CD4-positive, alpha-beta memory T cell (primary cell): ENCODE measurements at regions not wholly inside any gene's neighbourhood (a gene's known extent, or its start where the extent isn't known, plus 50 kb on each side); places are given as distances from the start of the nearest gene placed in this dataset.
"Not testable (repeated sequence)": the region's sequence is repeated elsewhere in the genome, so short reads cannot be mapped to it uniquely, and the experiment has no call there.

Source experiments
- CTCF ChIA-PET: fragments of 350-600 bp; sonication (Branson Sonifier 250); formaldehyde crosslinking; loops from one replicate; lab custom pipeline; 2021; ENCODE audit warnings: inconsistent platforms; ENCODE audit not compliant: partially characterized antibody; lab: Charles Lee
- POLR2A ChIA-PET: fragments of 350-600 bp; sonication (Branson Sonifier 250); formaldehyde crosslinking; loops from one replicate; lab custom pipeline; 2021; ENCODE audit not compliant: partially characterized antibody; lab: Charles Lee
- DNase-seq, 5 donors: peaks; one replicate each; pipeline versions ENCODE4 v3.0.0 to v3.0.0-alpha.2; 2020 to 2022; ENCODE audit warnings: mixed read lengths in 1 of 5
- H3K27ac ChIP-seq: one replicate; pipeline ENCODE4 v1.7.0; 2013; ENCODE audit warnings: low read depth, low read length
- H3K27me3 ChIP-seq: 2 replicates; pipeline ENCODE4 v1.7.0; 2013; ENCODE audit warnings: mild to moderate bottlenecking, low read length, moderate library complexity; ENCODE audit not compliant: insufficient read depth
- H3K36me3 ChIP-seq: 2 replicates; pipeline ENCODE4 v1.7.0; 2013; ENCODE audit warnings: mild to moderate bottlenecking, low read length, moderate library complexity; ENCODE audit not compliant: insufficient read depth
- H3K4me1 ChIP-seq: 2 replicates; pipeline ENCODE4 v1.7.0; 2013; ENCODE audit warnings: mild to moderate bottlenecking, low read length, moderate library complexity; ENCODE audit not compliant: insufficient read depth
- H3K4me3 ChIP-seq, 2 donors: one replicate each; pipeline ENCODE4 v1.7.0; 2013; ENCODE audit warnings: low read length in 2 of 2, mild to moderate bottlenecking in 1 of 2
- H3K9me3 ChIP-seq, 2 donors: one replicate each; pipeline ENCODE4 v1.7.0; 2013; ENCODE audit warnings: low read length in 2 of 2, control low read depth in 1 of 2; ENCODE audit not compliant: control insufficient read depth in 1 of 2
- H3K27ac Mint-ChIP-seq, 7 donors: one replicate each; pipeline ENCODE4 v1.8.0; 2020 to 2021; ENCODE audit warnings: mixed read lengths in 7 of 7, mild to moderate bottlenecking in 6 of 7, inconsistent platforms in 3 of 7, moderate library complexity in 3 of 7
- H3K27me3 Mint-ChIP-seq, 2 donors: one replicate each; pipeline ENCODE4 v1.8.0; 2020 to 2021; ENCODE audit warnings: mixed read lengths in 2 of 2
- H3K36me3 Mint-ChIP-seq, 2 donors: one replicate each; pipeline ENCODE4 v1.8.0; 2020 to 2021; ENCODE audit warnings: mixed read lengths in 2 of 2, inconsistent platforms in 1 of 2, mild to moderate bottlenecking in 1 of 2
- H3K4me1 Mint-ChIP-seq, 4 donors: one replicate each; pipeline ENCODE4 v1.8.0; 2020 to 2021; ENCODE audit warnings: mixed read lengths in 4 of 4, mild to moderate bottlenecking in 1 of 4
- H3K4me3 Mint-ChIP-seq, 8 donors: one replicate each; pipeline ENCODE4 v1.8.0; 2020 to 2021; ENCODE audit warnings: mixed read lengths in 8 of 8, mild to moderate bottlenecking in 7 of 8, moderate library complexity in 6 of 8, inconsistent platforms in 3 of 8
- H3K9me3 Mint-ChIP-seq, 8 donors: one replicate each; pipeline ENCODE4 v1.8.0; 2020 to 2021; ENCODE audit warnings: mixed read lengths in 8 of 8, mild to moderate bottlenecking in 5 of 8, inconsistent platforms in 3 of 8, moderate library complexity in 1 of 8
- intact Hi-C: fragments of 100-400 bp; cut with micrococcal nuclease; formaldehyde crosslinking; loops from one replicate; pipeline ENCODE4 v1.15.1; 2023

DNA sequence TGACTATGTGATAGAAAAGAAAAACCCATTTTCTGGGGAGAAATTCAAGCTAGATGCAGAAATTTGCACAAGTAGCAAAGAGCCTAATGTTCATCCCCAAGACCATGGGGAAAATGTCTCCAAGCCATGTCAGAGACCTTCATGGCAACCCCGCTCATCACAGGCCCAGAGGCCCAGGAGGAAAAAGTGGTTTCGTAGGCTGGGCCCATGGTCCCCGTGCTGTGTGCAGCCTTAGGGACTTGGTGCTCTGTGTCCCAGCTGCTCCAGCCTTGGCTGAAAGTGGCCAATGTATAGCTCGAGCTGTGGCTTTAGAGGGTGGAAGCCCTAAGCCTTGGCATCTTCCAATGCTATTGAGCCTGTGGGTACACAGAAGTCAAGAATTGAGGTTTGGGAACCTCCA is 711.2 kb upstream of the ZNF608 start:
- H3K4me1 Mint-ChIP-seq, result no peaks in the 10 kb centered on the region
- CTCF ChIA-PET, result no interaction called here
- peaks cover 8 to 40% (median 13%) of the 10 kb centered on the region in 8 donors for H3K9me3 Mint-ChIP-seq

DNA sequence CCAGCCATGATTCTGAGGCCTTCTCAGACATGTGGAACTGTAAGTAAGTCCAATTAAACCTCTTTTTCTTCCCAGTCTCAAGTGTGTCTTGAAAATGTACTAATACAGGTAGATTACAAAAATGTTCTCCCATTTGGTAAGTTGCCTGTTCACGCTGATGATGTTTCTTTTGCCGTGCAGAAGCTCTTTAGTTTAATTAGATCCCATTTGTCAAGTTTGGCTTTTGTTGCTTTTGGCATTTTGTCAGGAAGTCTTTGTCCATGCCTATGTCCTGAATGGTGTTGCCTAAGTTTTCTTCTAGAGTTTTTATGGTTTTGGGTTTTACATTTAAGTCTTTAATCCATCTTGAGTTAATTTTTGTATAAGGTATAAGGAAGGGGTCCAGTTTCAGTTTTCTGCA is 712.5 kb upstream of the ZNF608 start:
- H3K9me3 ChIP-seq, H3K36me3 Mint-ChIP-seq, CTCF ChIA-PET, intact Hi-C loops, H3K4me3 Mint-ChIP-seq, DNase-seq, H3K27ac ChIP-seq, POLR2A ChIA-PET, H3K27ac Mint-ChIP-seq, H3K4me1 Mint-ChIP-seq, H3K4me1 ChIP-seq, H3K4me3 ChIP-seq, H3K27me3 Mint-ChIP-seq, H3K27me3 ChIP-seq, H3K36me3 ChIP-seq: not testable (repeated sequence)
- H3K9me3 Mint-ChIP-seq, result peaks cover 5 to 29% (median 11%) of the 10 kb centered on the region in 8 donors

More for the DNA sequence above, 711.2 kb upstream of the ZNF608 start:
- Mint-ChIP-seq H3K27ac (no peak overlapping the region), H3K27me3 (no peaks in the 10 kb centered on the region), H3K4me3 (no peak overlapping the region), H3K36me3 (no peaks in the 10 kb centered on the region)
- Histone ChIP-seq H3K36me3 (no peaks in the 10 kb centered on the region), H3K4me3 (no peak overlapping the region), H3K9me3 (no peaks in the 10 kb centered on the region), H3K4me1 (no peaks in the 10 kb centered on the region), H3K27me3 (no peaks in the 10 kb centered on the region), H3K27ac (no peak overlapping the region)
- intact Hi-C loops, result no loop called here
- no peak for DNase-seq
- POLR2A ChIA-PET, result no interaction called here

DNA sequence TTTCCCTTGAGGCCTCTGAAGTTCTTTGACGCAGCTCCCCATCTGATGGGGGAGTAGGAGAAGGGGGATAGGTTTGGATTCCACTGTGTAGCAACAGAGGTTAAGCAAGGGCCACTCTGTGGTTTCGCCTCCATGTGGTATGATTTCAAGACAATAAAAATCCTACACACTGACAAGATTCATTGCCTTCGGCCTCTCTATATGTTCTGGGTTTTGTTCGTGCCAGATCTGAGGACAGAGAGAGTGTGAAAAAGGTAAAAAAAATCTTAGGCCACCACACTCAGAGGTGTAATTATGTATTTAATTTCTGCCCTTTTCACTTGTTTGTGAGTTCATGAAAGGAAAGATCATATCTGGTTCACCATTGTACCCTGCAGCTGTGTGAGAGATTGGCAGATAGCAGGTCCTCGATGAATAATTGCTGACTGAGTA is 715.2 kb upstream of the ZNF608 start:
- Histone ChIP-seq H3K4me1 (no peaks in the 10 kb centered on the region), H3K27me3 (no peaks in the 10 kb centered on the region), H3K9me3 (no peaks in the 10 kb centered on the region), H3K27ac (no peak overlapping the region), H3K4me3 (no peak overlapping the region), H3K36me3 (no peaks in the 10 kb centered on the region)
- Mint-ChIP-seq H3K27ac (no peak overlapping the region), H3K4me3 (no peak overlapping the region), H3K36me3 (no peaks in the 10 kb centered on the region), H3K9me3 (peaks cover 5 to 16% (median 8%) of the 10 kb centered on the region in 8 donors), H3K27me3 (no peaks in the 10 kb centered on the region), H3K4me1 (no peaks in the 10 kb centered on the region)
- ChIA-PET CTCF (no interaction called here), POLR2A (no interaction called here)
- no peak for DNase-seq
- intact Hi-C loops, result no loop called here

DNA sequence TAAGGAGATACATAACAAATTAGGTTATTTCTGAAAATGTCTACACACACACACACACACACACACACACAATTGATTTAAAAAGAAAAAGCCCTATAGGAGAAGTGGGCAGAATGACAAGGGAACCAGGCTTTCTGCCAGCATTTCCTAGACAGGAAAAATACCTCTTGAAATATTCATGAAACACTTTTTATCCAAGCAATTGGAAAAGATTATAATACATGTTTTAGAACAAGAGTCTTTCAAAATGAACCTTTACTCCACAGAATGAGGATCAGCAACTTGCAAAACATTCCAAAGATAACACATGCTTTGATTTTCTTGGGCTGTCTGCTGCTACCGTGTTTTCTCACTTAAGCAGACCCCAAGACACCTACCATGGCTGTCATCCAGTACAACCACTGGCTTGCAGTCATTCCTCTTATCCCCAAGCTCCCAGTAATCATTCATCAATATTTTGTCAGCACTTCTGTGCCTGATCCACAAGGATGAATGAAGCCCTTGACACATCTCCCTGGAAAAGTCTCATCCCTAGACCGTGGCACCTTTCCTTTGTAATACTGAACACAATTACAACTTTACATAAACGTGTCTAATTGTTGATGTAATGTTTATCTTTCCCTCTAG is 717.1 kb upstream of the ZNF608 start:
- Histone ChIP-seq H3K27me3 (no peaks in the 10 kb centered on the region), H3K4me1 (no peaks in the 10 kb centered on the region), H3K27ac (no peak overlapping the region), H3K36me3 (no peaks in the 10 kb centered on the region), H3K4me3 (no peak overlapping the region), H3K9me3 (no peaks in the 10 kb centered on the region)
- Mint-ChIP-seq H3K9me3 (peaks cover 0 to 13% (median 6%) of the 10 kb centered on the region in 8 donors), H3K27ac (no peak overlapping the region), H3K4me1 (no peaks in the 10 kb centered on the region), H3K36me3 (no peaks in the 10 kb centered on the region), H3K4me3 (no peak overlapping the region), H3K27me3 (no peaks in the 10 kb centered on the region)
- DNase-seq, result no peak
- intact Hi-C loops, result no loop called here
- ChIA-PET POLR2A (no interaction called here), CTCF (no interaction called here)

DNA sequence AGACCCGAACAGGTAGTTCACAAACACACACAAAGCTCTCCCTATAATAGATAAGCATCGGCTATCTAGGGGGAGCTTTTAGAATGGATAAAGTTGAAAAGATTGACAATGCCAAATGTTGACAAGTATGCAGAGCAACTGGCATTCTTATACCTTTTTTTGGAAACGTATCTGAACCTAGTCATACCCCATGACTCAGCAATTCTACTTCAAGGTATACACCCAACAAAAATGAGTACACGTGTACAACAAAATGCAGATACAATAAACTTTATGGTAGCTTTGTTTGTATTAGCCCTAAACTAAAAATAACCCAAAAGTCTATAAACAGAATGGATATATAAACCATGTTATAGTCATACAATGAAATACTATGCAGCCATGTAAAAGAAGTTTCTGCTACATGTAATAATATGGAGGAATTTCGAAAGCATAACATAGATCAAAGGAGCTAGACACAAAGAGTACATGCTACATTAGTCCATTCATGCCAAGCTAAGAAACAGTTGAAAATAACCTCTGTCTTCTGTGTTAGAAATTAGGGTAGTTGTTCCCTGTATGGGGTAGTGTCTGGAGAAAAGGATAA is 718.5 kb upstream of the ZNF608 start:
- Histone ChIP-seq H3K27ac (no peak overlapping the region), H3K27me3 (no peaks in the 10 kb centered on the region), H3K9me3 (no peaks in the 10 kb centered on the region), H3K36me3 (no peaks in the 10 kb centered on the region), H3K4me1 (no peaks in the 10 kb centered on the region), H3K4me3 (no peak overlapping the region)
- H3K9me3 Mint-ChIP-seq, result peaks cover 0 to 10% (median 5%) of the 10 kb centered on the region in 8 donors
- H3K4me3 Mint-ChIP-seq, result no peak overlapping the region
- DNase-seq, result no peak
- H3K27ac Mint-ChIP-seq, result no peak overlapping the region
- H3K27me3 Mint-ChIP-seq, result no peaks in the 10 kb centered on the region
- intact Hi-C loops, result no loop called here
- ChIA-PET POLR2A (no interaction called here), CTCF (no interaction called here)
- no peaks in the 10 kb centered on the region for H3K4me1 Mint-ChIP-seq
- H3K36me3 Mint-ChIP-seq, result no peaks in the 10 kb centered on the region

DNA sequence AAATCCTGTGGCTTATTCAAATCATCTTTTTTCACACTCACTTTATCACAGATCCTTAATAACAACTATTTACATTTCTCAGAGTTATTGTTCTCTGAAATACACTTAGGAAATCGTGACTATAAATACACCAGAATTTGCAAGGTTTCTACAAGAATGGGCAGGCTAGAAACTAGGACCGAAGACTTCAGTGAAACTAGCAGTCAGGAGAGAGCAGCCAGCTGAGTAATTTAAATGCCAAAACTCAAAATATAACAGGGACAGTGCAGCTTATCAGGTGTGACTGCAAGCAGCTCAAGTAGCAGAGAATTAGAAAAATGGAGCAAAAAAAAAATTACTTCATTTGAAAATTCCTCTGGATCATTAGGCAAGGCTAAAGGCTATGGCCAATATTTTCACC is 719.3 kb upstream of the ZNF608 start:
- Histone ChIP-seq H3K9me3 (no peaks in the 10 kb centered on the region), H3K4me1 (no peaks in the 10 kb centered on the region), H3K4me3 (no peak overlapping the region), H3K27me3 (no peaks in the 10 kb centered on the region), H3K36me3 (no peaks in the 10 kb centered on the region), H3K27ac (no peak overlapping the region)
- Mint-ChIP-seq H3K27ac (no peak overlapping the region), H3K36me3 (no peaks in the 10 kb centered on the region), H3K27me3 (no peaks in the 10 kb centered on the region), H3K4me1 (no peaks in the 10 kb centered on the region), H3K9me3 (peaks cover 0 to 8% (median 5%) of the 10 kb centered on the region in 8 donors), H3K4me3 (no peak overlapping the region)
- POLR2A ChIA-PET, result no interaction called here
- CTCF ChIA-PET, result no interaction called here
- intact Hi-C loops, result no loop called here
- DNase-seq, result no peak

- ChIA-PET POLR2A (no interaction called here), CTCF (no interaction called here)
- intact Hi-C loops, result no loop called here
- no peaks in the 10 kb centered on the region for H3K36me3 ChIP-seq
- H3K4me1 ChIP-seq, result no peaks in the 10 kb centered on the region
- H3K36me3 Mint-ChIP-seq, result no peaks in the 10 kb centered on the region
- H3K4me1 Mint-ChIP-seq, result no peaks in the 10 kb centered on the region
- H3K4me3 Mint-ChIP-seq, result no peak overlapping the region
- no peaks in the 10 kb centered on the region for H3K27me3 Mint-ChIP-seq
- no peaks in the 10 kb centered on the region for H3K9me3 ChIP-seq
- peaks cover 0 to 8% (median 4%) of the 10 kb centered on the region in 8 donors for H3K9me3 Mint-ChIP-seq
- no peaks in the 10 kb centered on the region for H3K27me3 ChIP-seq
- no peak for DNase-seq
- H3K27ac ChIP-seq, result no peak overlapping the region
- H3K4me3 ChIP-seq, result no peak overlapping the region
- no peak overlapping the region for H3K27ac Mint-ChIP-seq
Observed at GRCh38 chr5:125467222-125467621, 720.8 kb upstream of the ZNF608 start.
